ENCODE measurements at regions not wholly inside any gene's neighbourhood (a gene's known extent, or its start where the extent isn't known, plus 50 kb on each side); places are given as distances from the start of the nearest gene placed in this dataset.

- no peak for DNase-seq
- ATAC-seq: no peak
- Histone ChIP-seq H3K4me3 (no peak overlapping the region), H3K27ac (no peak overlapping the region), H3K4me1 (no peaks in the 10 kb centered on the region), H3K36me3 (no peaks in the 10 kb centered on the region), H3K27me3 (no peaks in the 10 kb centered on the region), H3K9me3 (no peaks in the 10 kb centered on the region)
- no peak for TF ChIP-seq CTCF (IDR thresholded peaks at IDR 0.05)
- intact Hi-C loops (cut with DNase I): loop anchor here in 1 of 2 donors (5.0 kb wide), 1 partner anchor 804 kb away; no protein-coding TSS in a partner anchor
Observed at GRCh38 chr3:34686541-34686940, 888.1 kb downstream of the PDCD6IP start.

- ATAC-seq (no peak), DNase-seq (no peak)
- Histone ChIP-seq H3K27ac (no peak overlapping the region), H3K4me3 (no peak overlapping the region), H3K4me1 (no peaks in the 10 kb centered on the region), H3K36me3 (no peaks in the 10 kb centered on the region), H3K9me3 (no peaks in the 10 kb centered on the region), H3K27me3 (no peaks in the 10 kb centered on the region)
- no peak for TF ChIP-seq CTCF (IDR thresholded peaks at IDR 0.05)
- intact Hi-C loops (cut with DNase I): loop anchor here in 1 of 2 donors (5.0 kb wide), 1 partner anchor 805 kb away; no protein-coding TSS in a partner anchor
Observed at GRCh38 chr3:34687671-34688070, 889.2 kb downstream of the PDCD6IP start.

- TF ChIP-seq CTCF (IDR thresholded peaks at IDR 0.05): no peak
- Histone ChIP-seq H3K4me1 (no peaks in the 10 kb centered on the region), H3K27ac (no peak overlapping the region), H3K27me3 (no peaks in the 10 kb centered on the region), H3K9me3 (peaks cover 0 to 22% of the 10 kb centered on the region in 2 donors), H3K36me3 (no peaks in the 10 kb centered on the region), H3K4me3 (no peak overlapping the region)
- intact Hi-C loops (cut with DNase I): no loop called here
- no peak for DNase-seq
- ATAC-seq: no peak
Observed at GRCh38 chr3:34696831-34697230, 898.4 kb downstream of the PDCD6IP start.

- H3K27me3 ChIP-seq: no peaks in the 10 kb centered on the region
- peaks cover 0 to 36% of the 10 kb centered on the region in 2 donors for H3K9me3 ChIP-seq
- ATAC-seq: no peak
- no peaks in the 10 kb centered on the region for H3K36me3 ChIP-seq
- H3K27ac ChIP-seq: no peak overlapping the region
- no peak overlapping the region for H3K4me3 ChIP-seq
- no peaks in the 10 kb centered on the region for H3K4me1 ChIP-seq
- intact Hi-C loops (cut with DNase I): no loop called here
- DNase-seq: no peak
- no peak for TF ChIP-seq CTCF (IDR thresholded peaks at IDR 0.05)
Observed at GRCh38 chr3:34703053-34703452, 904.6 kb downstream of the PDCD6IP start.

GRCh38 chr3:34724916-34725499 lies 914.3 kb upstream of the ARPP21 start:
- Histone ChIP-seq H3K27ac (no peak overlapping the region), H3K36me3 (no peaks in the 10 kb centered on the region), H3K4me3 (no peak overlapping the region), H3K4me1 (no peaks in the 10 kb centered on the region), H3K9me3 (peaks cover 0 to 14% of the 10 kb centered on the region in 2 donors), H3K27me3 (no peaks in the 10 kb centered on the region)
- DNase-seq: no peak
- ATAC-seq: no peak
- intact Hi-C loops (cut with DNase I): no loop called here
- TF ChIP-seq CTCF (IDR thresholded peaks at IDR 0.05): no peak

Data from left lung (tissue), 4 donors.